Activated naive CD4-positive, alpha-beta T cell treated with Interleukin-2 at 50 U/mL for 16 hours (primary cell): ENCODE measurements at regions not wholly inside any gene's neighbourhood (a gene's known extent, or its start where the extent isn't known, plus 50 kb on each side); places are given as distances from the start of the nearest gene placed in this dataset.
"Not testable (repeated sequence)": the region's sequence is repeated elsewhere in the genome, so short reads cannot be mapped to it uniquely, and the experiment has no call there.

ENCODE experiments used
- DNase-seq: peaks from one replicate; pipeline ENCODE4 v3.0.0-alpha.2; 2020

DNA sequence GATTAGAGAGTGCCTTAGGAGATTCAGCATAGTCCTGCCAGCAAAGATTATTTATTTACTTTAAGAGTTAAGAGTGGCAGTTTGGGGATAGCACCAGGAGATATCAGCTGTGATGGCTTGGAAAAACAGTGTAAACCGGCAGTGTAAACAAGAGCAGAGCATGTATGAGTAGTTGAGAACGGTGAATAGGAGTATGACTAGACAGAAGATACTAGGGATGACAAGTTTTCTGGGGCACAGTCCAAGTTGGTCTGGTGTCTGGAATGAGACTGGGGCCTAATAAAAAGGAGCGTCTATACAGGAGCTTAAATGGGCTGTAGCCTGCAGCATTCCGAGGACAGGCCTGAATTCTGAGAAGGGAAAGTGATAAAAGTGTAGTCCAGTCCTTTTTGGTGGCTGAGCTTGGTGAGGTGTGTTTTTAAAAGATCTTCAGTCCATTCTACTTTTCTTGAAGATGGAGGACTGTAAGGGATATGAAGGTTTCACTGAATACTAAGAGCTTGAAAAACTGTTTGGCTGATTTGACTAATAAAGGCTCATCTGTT lies 117.8 kb downstream of the TLR5 start:
- not testable (repeated sequence) for DNase-seq

DNA sequence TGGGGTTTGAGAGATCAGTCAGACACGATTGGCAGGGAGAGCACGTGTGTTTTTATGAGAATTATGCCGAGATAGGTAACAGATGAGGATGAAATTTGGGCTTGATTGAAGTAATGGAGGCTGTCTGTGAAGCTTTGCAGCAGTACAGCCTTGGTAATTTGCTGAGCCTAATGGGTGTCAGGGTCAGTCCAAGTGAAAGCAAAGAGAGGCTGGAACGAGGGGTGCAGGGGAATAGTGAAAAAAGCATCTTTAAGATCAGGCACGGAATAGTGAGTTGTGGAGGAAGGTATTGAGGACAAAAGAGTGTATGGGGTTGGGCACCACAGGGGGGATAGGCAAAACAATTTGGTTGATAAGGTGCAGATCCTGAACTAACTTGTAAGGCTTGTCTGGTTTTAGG lies 116.4 kb downstream of the TLR5 start:
- not testable (repeated sequence) for DNase-seq

DNA sequence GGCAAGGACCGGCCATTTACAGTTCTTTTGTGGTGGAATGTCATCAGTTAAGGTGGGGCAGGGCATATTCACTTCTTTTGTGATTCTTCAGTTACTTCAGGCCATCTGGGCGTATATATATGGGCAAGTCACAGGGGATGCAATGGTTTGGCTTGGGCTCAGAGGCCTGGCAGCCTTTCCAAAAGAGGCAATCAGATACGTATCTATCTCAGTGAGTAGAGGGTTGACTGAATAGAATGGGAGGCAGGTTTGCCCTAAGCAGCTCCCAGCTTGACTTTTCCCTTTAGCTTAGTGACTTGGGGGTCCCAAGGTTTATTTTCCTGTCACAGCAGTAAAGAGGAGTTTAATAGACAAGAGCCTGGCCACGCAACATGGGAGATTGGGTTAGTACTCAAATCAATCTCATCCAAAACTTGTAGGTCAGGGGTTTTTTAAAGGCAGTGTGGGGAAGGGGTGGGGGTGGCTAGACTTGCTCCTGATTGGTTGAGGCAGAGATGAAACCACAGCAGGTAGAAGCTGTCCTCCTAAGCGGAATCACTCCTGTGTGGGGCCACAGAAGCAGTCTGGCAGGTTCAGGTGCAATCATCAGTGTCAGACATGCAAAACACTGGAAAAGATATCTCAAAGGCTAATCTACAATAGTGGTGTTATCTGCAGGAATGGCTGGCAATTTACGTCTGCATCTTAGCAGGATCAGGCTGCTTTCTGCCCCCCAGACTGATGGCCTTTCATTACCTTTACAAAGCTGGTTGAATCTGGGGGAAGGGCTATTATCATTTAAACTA lies 112.9 kb downstream of the TLR5 start:
- DNase-seq = no peak

DNA sequence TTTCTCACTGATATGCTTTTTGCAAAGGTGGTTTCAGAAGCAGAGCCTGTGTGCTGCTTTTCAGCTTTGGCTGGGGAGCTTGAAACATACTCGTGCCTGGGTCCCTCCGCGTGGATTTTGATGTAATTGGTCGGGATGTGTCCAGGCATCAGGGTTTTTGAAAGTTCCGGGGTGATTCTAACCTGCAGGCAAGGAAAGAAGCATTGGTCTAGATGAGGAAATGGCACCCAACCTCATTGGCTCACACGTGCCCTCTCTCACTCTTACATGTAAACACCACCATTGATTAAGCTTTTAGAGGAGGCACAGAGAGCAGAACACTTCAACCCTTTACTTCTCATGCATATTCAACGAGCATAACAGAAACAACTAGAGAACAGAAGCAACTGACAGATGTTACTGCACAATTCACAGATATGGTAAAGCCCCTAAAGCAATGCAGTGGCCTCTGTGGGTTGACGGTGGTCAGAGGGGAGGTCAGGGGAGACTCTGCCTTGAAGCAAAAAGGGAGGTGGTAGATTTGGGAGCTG lies 112.1 kb downstream of the TLR5 start:
- no peak for DNase-seq

DNA sequence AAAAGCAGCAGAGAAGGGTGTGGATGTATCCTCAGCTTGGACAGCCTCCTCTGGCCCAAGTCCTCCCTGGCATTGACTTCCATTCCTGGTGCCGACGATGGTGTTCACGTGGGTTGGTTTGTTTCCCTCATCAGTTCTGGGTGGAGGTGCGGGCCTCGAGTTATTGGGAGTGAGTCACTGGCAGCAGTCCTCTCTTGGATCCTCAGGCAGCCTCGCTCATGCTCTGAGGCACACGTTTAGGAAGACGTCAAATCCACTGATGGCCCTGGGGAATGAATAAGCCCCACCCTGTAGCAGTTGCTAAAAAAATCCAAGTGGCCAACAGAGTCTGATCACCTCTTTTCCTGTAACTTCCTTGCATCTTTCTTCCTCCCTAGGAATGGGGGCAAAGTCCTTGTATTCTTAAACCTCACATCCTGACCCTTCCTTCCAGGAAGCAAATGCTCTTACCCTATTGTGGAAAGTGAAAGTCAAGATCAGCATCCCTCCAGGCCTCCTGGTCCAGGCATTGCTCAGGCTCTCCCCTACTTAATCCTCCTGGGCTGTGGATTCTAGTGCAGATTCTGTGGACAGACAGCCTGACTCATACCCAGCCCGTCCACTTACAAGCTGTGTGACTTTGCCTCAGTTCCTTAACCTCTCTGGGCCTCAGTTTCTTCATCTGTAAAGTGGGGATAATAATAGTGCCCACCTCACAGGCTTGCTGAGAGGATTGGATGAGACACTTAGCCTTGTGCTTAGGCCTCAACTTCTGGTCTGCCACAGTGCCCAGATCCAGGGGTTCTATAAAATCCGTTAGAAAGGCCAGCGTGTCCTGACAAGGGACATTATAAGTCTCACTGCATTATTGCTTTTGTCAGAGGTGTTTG lies 111.1 kb downstream of the TLR5 start:
- DNase-seq = no peak

- no peak for DNase-seq
Measured at GRCh38 chr1:223033658-223034057, 109.4 kb downstream of the TLR5 start.

GRCh38 chr1:223034270-223034798 lies 108.7 kb downstream of the TLR5 start:
- no peak for DNase-seq

DNA sequence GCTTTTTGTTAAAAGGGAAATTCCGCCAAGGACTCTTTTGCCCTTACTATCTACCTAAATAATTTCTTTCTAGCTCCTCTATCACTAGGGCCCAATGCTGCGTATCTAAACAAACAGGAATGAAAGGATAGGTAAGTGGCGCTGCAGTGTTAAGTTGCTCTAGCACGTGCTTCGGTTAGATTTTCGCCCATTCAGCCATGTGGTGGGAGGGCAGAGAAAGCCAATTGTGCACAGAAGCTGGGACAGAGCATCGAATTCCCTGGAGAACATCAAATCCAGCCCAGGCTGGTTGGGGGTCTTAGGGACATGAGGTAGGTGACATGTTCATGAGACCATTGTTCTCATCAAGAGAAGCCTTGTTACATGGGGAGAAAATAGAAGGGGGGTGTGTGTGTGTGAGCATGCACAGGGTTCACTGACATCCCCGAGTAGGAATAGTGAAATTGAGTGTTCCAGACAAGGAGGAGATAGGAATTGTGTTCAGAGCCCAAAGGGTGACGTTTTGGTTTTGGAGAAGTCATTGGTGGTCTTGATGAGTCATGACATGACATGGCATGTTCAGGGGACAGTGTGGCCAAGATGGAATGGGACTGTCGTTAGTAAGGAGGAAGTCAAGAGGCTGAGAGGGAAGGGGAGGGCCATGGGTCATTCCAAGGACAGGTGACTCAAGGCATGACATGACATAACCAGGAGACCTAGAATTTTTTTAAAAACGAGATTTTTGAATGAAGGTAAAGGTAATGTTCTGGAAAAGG lies 107.1 kb downstream of the TLR5 start:
- no peak for DNase-seq

- DNase-seq = no peak
Measured at GRCh38 chr1:223036479-223036845, 106.6 kb downstream of the TLR5 start.

GRCh38 chr1:223037845-223038244 lies 105.2 kb downstream of the TLR5 start:
- no peak for DNase-seq

GRCh38 chr1:223038288-223039006 lies 104.6 kb downstream of the TLR5 start:
- no peak for DNase-seq

DNA sequence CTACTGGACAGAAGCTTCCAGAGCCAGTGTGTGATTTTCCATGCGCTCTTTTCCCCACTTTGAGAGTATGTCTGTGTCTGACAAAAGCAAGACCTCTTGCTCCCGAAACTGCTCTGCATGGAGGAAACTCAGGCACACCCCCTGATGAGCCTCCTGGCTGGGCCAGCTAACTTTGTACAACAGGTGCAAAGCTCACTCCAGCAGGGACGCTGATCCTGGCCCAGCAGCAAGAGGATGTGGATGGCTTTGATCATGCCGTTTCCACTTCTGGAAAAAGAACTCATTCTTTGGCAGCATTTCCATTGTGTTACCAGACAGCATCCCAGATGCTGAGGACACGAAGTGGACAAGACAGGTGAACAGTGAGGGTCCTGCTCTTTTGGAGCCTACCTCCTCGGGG lies 103.1 kb downstream of the TLR5 start:
- DNase-seq = no peak

- no peak for DNase-seq
Measured at GRCh38 chr1:223041481-223041880, 101.6 kb downstream of the TLR5 start.

- DNase-seq = no peak
Measured at GRCh38 chr1:223045164-223045957, 97.7 kb downstream of the TLR5 start.

DNA sequence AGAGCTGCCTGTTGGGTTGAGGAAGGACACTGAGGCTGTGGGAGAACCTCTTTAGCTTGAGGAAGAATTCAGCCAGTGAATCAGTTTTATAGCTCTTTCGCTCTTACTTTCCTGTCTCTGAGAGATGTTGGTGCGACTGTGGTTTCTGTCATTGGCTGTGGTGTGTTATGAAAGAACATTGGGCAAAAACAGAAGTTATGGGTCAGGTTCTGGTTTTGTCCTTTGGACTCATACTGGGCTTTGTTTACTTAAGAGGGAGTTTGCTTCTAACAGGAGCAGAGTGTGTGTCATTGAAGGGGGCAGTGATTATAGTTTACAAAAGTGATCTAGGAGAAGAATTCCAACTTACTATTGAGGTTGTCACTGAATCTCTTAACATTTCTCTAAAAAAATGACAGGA lies 97.0 kb downstream of the TLR5 start:
- DNase-seq = no peak

DNA sequence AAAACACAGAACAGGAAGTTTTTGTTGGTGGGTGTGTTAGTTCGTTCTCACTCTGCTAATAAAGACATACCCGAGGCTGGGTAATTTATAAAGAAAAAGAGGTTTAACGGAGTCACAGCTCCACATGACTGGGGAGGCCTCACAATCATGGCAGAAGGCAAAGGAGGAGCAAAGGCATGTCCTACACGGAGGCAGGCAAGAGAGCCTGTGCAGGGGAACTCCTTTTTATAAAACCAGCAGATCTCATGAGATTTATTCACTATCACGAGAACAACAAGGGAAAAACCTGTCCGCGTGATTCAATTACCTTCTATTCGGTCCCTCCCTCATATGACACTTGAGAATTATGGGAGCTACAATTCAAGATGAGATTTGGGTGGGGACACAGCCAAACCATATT lies 96.6 kb downstream of the TLR5 start:
- not testable (repeated sequence) for DNase-seq

DNA sequence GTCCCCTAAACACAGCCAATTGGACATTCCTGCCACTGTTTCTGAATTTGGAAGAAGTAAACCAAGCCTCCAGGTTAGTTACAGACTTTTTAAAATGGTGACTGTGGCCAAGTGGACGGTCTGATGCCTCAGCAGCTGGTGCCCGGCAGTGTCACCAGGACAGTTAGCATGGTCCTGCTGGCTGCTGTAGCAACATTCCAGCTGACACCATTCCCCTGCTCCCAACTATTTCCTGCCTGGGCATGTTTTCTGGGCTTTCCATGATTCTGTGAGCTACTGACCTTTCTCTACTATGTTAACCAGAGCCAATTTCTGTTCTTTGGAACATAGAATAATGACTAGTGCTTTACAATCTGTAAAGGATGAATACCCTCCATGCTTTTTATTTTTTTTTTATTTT lies 95.0 kb downstream of the TLR5 start:
- DNase-seq = no peak

DNA sequence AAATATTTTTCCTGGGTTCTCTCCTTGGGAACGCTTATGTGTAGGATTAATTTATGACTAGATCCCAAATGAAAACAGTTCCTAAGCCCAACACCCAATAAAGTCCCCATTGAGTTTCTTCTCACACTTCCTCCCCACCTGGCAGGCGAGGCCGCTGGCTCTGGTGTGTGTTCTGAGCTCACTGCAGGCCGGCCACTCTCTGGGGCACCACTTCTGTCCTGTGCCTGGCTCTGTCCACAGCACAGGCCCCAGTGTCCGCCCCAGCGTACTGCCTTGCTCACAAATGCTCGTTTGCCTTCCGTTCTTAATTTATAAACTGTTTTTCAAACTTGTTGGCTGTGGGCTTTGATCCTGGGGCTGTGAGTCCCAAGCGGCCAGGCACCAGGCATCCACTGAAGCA lies 90.6 kb downstream of the TLR5 start:
- DNase-seq = no peak

DNA sequence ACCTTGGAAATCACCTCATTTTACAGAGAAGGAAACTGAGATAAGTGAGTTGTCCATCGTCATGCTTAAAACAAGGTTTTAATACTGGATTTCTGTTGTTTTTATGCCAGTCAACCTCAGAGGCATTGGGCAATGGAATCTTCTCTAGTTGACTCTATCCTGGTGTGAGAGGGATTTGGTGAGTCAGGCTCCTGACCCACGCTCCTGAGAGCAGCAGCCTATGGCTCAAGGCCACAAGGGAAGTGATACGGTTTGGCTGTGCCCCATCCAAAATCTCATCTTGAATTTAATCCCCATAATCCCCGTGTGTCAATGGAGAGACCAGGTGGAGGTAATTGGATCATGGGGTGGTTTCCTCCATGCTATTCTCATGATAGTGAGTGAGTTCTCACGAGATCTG lies 90.1 kb downstream of the TLR5 start:
- no peak for DNase-seq

- DNase-seq = no peak
Measured at GRCh38 chr1:223056802-223057201, 86.2 kb downstream of the TLR5 start.

DNA sequence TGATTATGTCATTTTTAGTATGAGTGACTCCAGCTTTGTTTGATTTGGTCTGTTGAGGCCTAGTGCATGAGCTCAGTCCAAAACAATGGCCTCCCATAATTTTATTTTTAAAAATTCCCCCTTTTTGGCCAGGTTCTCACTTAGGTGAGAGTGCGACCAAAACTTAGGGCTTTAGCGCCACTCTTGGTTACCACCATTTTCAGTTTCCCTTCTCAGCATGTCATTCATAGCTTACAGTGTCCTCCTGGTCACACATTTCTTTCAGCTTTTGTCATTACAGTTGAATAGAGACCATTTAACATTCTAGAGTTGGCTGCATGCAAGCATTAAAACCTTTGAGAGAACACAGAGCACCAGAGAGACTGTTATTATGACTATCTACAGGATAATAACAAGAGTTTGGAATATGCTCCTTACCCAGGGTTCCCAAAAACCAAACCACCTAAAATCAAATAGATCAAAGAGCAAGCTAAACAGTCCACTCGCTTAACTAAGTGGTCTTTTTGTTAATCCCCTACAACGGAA lies 85.4 kb downstream of the TLR5 start:
- DNase-seq = no peak
